PC-9 (cell line): ENCODE measurements at regions not wholly inside any gene's neighbourhood (a gene's known extent, or its start where the extent isn't known, plus 50 kb on each side); places are given as distances from the start of the nearest gene placed in this dataset.

Source experiments
- BruUV-seq: library from RNA; stranded (reverse); fragments of 400-500 nt; replicated peaks from 2 replicates; lab custom pipeline; 2021; lab: Mats Ljungman, UMichigan
- CTCF ChIA-PET: fragments of 300-600 bp; sonication (Branson Sonifier 250); formaldehyde crosslinking; loops from one replicate; lab custom pipeline; 2022; ENCODE audit warnings: antibody characterized with exemption; lab: Charles Lee
- POLR2A ChIA-PET: fragments of 300-600 bp; sonication (Branson Sonifier 250); formaldehyde crosslinking; loops from one replicate; lab custom pipeline; 2022; ENCODE audit warnings: antibody characterized with exemption; ENCODE audit not compliant: unreplicated experiment; lab: Charles Lee
- DNase-seq, 2 experiments: peaks; one replicate each; pipeline versions ENCODE4 v3.0.0 to v3.0.0-alpha.2; 2015 to 2022; ENCODE audit warnings: mixed read lengths in 1 of 2
- H2AFZ ChIP-seq: fragments of 200-600 bp; sonication (generic); 2 replicates; pipeline ENCODE4 v1.8.1; 2017; ENCODE audit warnings: antibody characterized with exemption
- H3F3A ChIP-seq: fragments of 200-600 bp; sonication (generic); 2 replicates; pipeline ENCODE4 v1.8.1; 2017; ENCODE audit warnings: antibody characterized with exemption, mild to moderate bottlenecking, low read depth; ENCODE audit not compliant: insufficient read depth
- H3K27ac ChIP-seq: fragments of 200-600 bp; sonication (generic); 2 replicates; pipeline ENCODE4 v1.6.1; 2016; ENCODE audit warnings: mixed run types
- H3K27me3 ChIP-seq: fragments of 200-600 bp; sonication (generic); 2 replicates; pipeline ENCODE4 v1.6.1; 2016; ENCODE audit warnings: low read depth, mixed run types; ENCODE audit not compliant: insufficient read depth
- H3K36me3 ChIP-seq: fragments of 200-600 bp; sonication (generic); 2 replicates; pipeline ENCODE4 v1.6.1; 2016; ENCODE audit warnings: low read depth, mixed run types
- H3K4me1 ChIP-seq: fragments of 200-600 bp; sonication (generic); replicated peaks from 2 replicates; pipeline ENCODE4 v1.6.1; 2016; ENCODE audit warnings: mixed run types; ENCODE audit not compliant: insufficient read depth
- H3K4me2 ChIP-seq: fragments of 200-600 bp; sonication (generic); 2 replicates; pipeline ENCODE4 v1.6.1; 2017; ENCODE audit warnings: mixed run types
- H3K4me3 ChIP-seq: fragments of 200-600 bp; sonication (generic); 2 replicates; pipeline ENCODE4 v1.6.1; 2016; ENCODE audit warnings: mixed run types
- H3K79me2 ChIP-seq: fragments of 200-600 bp; sonication (generic); 2 replicates; pipeline ENCODE4 v1.6.1; 2017; ENCODE audit warnings: low read depth, mixed run types
- H3K9me2 ChIP-seq: fragments of 200-600 bp; sonication (generic); 2 replicates; pipeline ENCODE4 v1.8.1; 2017; ENCODE audit warnings: mild to moderate bottlenecking; ENCODE audit not compliant: insufficient read depth
- H3K9me3 ChIP-seq: fragments of 200-600 bp; sonication (generic); 2 replicates; pipeline ENCODE4 v1.8.1; 2016; ENCODE audit warnings: low read depth; ENCODE audit not compliant: insufficient read depth
- H4K20me1 ChIP-seq: fragments of 200-600 bp; sonication (generic); 2 replicates; pipeline ENCODE4 v1.8.1; 2017; ENCODE audit not compliant: insufficient read depth
- EZH2 ChIP-seq: fragments of 200-600 bp; sonication (generic); IDR thresholded peaks from 2 replicates; pipeline ENCODE4 v1.8.0; 2017; ENCODE audit warnings: antibody characterized with exemption, low read depth
- intact Hi-C: fragments of 100-400 bp; cut with micrococcal nuclease; formaldehyde crosslinking; loops from one replicate; pipeline ENCODE4 v1.10.0; 2022; ENCODE audit not compliant: unreplicated experiment
- TF ChIP-seq, protein P1 (sequence below): fragments of 200-600 bp; sonication (generic); conservative IDR thresholded peaks from 2 replicates; pipeline ENCODE4 v1.6.1; 2017; ENCODE audit warnings: mixed run types, antibody characterized with exemption, mild to moderate bottlenecking, moderate library complexity

DNA sequence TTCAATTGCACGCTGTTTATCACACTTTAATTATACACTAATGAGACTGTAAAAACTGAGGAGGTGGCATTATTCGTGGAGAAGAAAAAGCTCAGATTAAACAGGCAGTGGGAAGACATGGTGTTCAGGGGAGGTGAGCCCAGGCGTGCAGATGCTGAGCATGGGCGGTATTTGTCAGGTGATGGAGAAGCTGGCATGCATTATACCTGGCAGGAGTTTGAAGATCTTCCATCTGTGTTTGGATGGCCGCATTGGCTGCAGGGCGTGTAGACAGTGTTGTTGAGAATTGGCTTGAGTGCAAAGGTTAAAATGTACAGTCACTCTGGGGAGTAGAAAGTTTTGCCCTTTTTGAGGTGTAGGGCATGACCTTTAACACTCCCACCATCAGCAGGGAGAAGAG is 213.8 kb downstream of the ERMARD start:
- Histone ChIP-seq H3K79me2 (no peaks in the 10 kb centered on the region), H3K36me3 (no peaks in the 10 kb centered on the region), H3K4me2 (no peak overlapping the region), H3F3A (no peaks in the 10 kb centered on the region), H3K4me3 (no peak overlapping the region), H3K27me3 (peaks cover 87% of the 10 kb centered on the region), H3K9me2 (no peaks in the 10 kb centered on the region), H4K20me1 (no peaks in the 10 kb centered on the region), H2AFZ (no peak overlapping the region), H3K9me3 (no peaks in the 10 kb centered on the region), H3K27ac (no peak overlapping the region), H3K4me1 (no peaks in the 10 kb centered on the region)
- BruUV-seq = no TSS peak
- ChIA-PET CTCF (no interaction called here), POLR2A (no interaction called here)
- no peak for DNase-seq
- intact Hi-C loops = no loop called here
- TF ChIP-seq EZH2 = no peak
- TF ChIP-seq, protein P1, sequence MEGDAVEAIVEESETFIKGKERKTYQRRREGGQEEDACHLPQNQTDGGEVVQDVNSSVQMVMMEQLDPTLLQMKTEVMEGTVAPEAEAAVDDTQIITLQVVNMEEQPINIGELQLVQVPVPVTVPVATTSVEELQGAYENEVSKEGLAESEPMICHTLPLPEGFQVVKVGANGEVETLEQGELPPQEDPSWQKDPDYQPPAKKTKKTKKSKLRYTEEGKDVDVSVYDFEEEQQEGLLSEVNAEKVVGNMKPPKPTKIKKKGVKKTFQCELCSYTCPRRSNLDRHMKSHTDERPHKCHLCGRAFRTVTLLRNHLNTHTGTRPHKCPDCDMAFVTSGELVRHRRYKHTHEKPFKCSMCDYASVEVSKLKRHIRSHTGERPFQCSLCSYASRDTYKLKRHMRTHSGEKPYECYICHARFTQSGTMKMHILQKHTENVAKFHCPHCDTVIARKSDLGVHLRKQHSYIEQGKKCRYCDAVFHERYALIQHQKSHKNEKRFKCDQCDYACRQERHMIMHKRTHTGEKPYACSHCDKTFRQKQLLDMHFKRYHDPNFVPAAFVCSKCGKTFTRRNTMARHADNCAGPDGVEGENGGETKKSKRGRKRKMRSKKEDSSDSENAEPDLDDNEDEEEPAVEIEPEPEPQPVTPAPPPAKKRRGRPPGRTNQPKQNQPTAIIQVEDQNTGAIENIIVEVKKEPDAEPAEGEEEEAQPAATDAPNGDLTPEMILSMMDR = no peak

DNA sequence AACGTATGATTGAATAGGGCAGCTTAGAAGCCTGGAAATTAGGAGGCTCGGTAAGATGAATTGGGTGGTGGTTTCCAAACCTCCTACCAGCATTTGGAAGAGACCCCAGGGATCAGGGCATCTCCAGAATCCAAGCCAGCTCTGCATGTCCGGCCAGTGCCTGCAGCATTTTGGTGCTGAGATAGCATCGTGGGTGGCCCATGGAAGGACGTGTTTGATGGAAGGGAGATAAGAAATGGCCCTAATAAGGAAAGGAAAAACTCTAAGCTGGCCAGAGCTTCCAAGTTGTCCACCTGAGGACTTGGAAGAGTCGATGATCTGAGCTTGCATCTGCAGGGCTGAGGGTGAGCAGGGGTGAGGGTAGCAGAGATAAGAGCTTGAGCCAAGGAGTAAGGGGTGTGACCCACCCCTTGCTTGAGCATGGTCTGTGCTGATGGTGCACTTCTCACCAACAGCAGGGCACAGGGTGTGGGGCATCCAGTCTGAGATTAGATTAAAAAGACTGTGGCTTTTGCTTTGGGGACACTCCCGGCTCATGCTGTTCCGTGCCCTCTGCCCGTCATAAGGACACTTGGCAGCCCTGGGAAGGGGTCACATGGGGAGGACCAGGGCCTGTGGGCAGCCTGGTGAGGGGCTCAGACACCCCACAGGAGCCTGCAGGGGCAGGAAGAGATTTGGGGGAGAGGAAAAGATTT is 213.2 kb downstream of the ERMARD start:
- Histone ChIP-seq H3K4me3 (no peak overlapping the region), H3K9me3 (no peaks in the 10 kb centered on the region), H3K4me1 (no peaks in the 10 kb centered on the region), H3K9me2 (no peaks in the 10 kb centered on the region), H2AFZ (no peak overlapping the region), H3K36me3 (no peaks in the 10 kb centered on the region), H3K79me2 (no peaks in the 10 kb centered on the region), H3K27ac (no peak overlapping the region), H3F3A (no peaks in the 10 kb centered on the region), H3K4me2 (no peak overlapping the region), H3K27me3 (peaks cover 87% of the 10 kb centered on the region), H4K20me1 (no peaks in the 10 kb centered on the region)
- DNase-seq = no peak
- intact Hi-C loops = no loop called here
- TF ChIP-seq EZH2 = no peak
- TF ChIP-seq, protein P1 = no peak
- POLR2A ChIA-PET = no interaction called here
- CTCF ChIA-PET = no interaction called here
- no TSS peak for BruUV-seq

DNA sequence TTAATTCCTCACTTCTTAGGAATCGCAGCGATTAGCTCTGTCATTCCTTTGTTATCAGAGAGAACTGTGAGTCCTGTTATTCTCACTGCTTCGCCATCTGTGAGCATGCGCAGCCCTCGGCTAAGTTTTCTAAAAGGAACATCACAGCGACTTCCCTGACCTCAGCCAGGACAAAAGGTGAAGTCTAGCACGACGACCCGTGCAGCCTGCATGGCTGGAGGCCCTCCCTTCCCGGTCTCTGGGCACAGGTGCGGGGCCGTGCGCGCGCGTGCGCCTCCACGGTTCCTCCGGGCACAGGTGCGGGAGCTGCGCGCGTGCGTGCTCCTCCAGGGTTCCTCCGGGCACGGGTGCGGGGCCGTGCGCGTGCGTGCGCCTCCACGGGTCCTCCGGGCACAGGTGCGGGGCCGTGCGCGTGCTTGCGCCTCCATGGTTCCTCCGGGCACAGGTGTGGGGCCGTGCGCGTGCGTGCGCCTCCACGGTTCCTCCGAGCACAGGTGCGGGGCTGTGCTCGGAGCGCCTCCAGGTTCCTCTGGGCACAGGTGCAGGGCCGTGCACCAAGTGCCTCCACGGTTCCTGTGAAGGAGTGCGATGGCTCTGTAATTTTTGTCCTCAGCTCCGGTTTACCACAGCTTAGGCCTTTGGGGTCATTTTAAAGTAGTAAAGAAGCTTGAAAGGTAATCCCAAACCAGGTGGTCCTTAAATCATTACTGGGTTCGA is 212.3 kb downstream of the ERMARD start:
- Histone ChIP-seq H3K9me2 (no peaks in the 10 kb centered on the region), H3K27ac (no peak overlapping the region), H4K20me1 (no peaks in the 10 kb centered on the region), H3K27me3 (peaks cover 87% of the 10 kb centered on the region), H3F3A (no peaks in the 10 kb centered on the region), H3K9me3 (no peaks in the 10 kb centered on the region), H3K4me1 (no peaks in the 10 kb centered on the region), H3K4me2 (no peak overlapping the region), H3K4me3 (no peak overlapping the region), H2AFZ (no peak overlapping the region), H3K36me3 (no peaks in the 10 kb centered on the region), H3K79me2 (no peaks in the 10 kb centered on the region)
- POLR2A ChIA-PET = no interaction called here
- CTCF ChIA-PET = no interaction called here
- TF ChIP-seq, protein P1 = no peak
- TF ChIP-seq EZH2 = no peak
- DNase-seq = no peak
- intact Hi-C loops = no loop called here
- no TSS peak for BruUV-seq
